K562 (cell line): ENCODE measurements at regions not wholly inside any gene's neighbourhood (a gene's known extent, or its start where the extent isn't known, plus 50 kb on each side); places are given as distances from the start of the nearest gene placed in this dataset.

Experiments used
- ARNT ChIP-seq, 2 experiments: fragments of 450-650 bp; IDR thresholded peaks; 2 replicates each; pipeline ENCODE4 v1.6.1; 2016; ENCODE audit warnings: mild to moderate bottlenecking in 1 of 2
- CEBPB ChIP-seq: fragments of 450-650 bp; IDR thresholded peaks from 2 replicates; pipeline ENCODE4 v1.6.1; 2016; ENCODE audit warnings: missing genetic modification characterization, missing compliant biosample characterization
- FOXK2 ChIP-seq, 2 experiments: fragments of 450-650 bp; IDR thresholded peaks in 1 of 2; conservative IDR thresholded peaks in 1 of 2; 2 replicates each; pipeline ENCODE4 v1.6.1; 2016; ENCODE audit warnings: low read depth in 2 of 2, mild to moderate bottlenecking in 1 of 2
- RAD21 ChIP-seq, 2 experiments: fragments of 250-450 bp in 1 of 2; fragments of 450-650 bp in 1 of 2; sonication (Bioruptor Pico) in 1 of 2; formaldehyde crosslinking in 1 of 2; IDR thresholded peaks in 1 of 2; conservative IDR thresholded peaks in 1 of 2; 2 replicates each; pipeline versions ENCODE4 v1.4.0 to v1.8.0; 2020 to 2022; ENCODE audit warnings: mild to moderate bottlenecking in 2 of 2, moderate library complexity in 1 of 2

DNA sequence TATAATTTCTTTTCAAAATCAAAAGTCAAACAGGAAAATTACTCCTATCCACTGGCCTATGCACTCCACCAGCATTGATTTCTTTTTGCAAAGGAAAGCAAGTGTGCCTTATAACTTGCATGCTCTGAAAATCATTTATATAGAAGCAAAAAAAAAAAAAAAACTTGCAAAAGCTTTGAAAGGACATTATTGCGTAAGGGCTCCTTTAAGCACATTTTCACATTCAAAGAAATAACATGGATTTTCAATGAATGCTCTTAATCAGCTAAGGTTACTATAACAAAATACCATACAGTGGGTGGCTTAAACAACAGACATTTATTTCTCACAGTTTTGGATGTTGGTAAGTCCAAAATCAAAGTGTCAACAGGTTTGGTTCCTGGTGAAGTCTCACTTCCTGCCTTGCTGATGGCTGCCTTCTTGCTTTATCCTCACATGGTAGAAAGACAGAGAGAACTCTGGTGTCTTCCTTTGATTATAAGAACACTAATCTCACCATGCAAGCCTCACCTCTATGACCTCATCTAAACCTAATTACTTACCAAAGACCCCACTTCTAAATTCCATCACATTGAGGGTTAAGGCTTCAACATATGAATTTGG is 755.2 kb upstream of the CDH10 start:
- TF ChIP-seq FOXK2 (conservative IDR thresholded peaks at IDR 0.05 in 1 of 2, IDR thresholded peaks at IDR 0.05 in 1 of 2; ENCODE audit: low read depth in 2 of 2) (no peak), RAD21 (CRISPR knock-in tag; conservative IDR thresholded peaks at IDR 0.05 in 1 of 2, IDR thresholded peaks at IDR 0.05 in 1 of 2) (no peak), CEBPB (tag) (0 out of 2 replicates have a peak, but pooled peaks have one; percentile 6), ARNT (IDR thresholded peaks at IDR 0.05) (no peak)
